Spleen (tissue), 11 donors: ENCODE measurements at regions not wholly inside any gene's neighbourhood (a gene's known extent, or its start where the extent isn't known, plus 50 kb on each side); places are given as distances from the start of the nearest gene placed in this dataset.
"Not testable (repeated sequence)": the region's sequence is repeated elsewhere in the genome, so short reads cannot be mapped to it uniquely, and the experiment has no call there.

Experiments used
- DNase-seq: peaks from one replicate; pipeline ENCODE4 v3.0.0-alpha.2; 2020
- H3K27ac ChIP-seq, 8 donors: fragments of 200-600 bp; sonication (generic) in 7 of 8; 1 replicate in 4 of 8; 2 replicates in 4 of 8; pipeline versions ENCODE4 v1.5.0 to v1.8.0; 2016 to 2021; ENCODE audit warnings: inconsistent platforms in 4 of 8, mild to moderate bottlenecking in 4 of 8, moderate library complexity in 1 of 8
- H3K27me3 ChIP-seq, 7 donors: fragments of 200-600 bp; sonication (generic) in 6 of 7; replicated peaks in 1 of 7; 1 replicate in 4 of 7; 2 replicates in 3 of 7; pipeline versions ENCODE4 v1.5.0 to v1.8.0; 2016 to 2021; ENCODE audit warnings: inconsistent platforms in 3 of 7, mild to moderate bottlenecking in 1 of 7
- H3K36me3 ChIP-seq, 6 donors: fragments of 200-600 bp; sonication (generic) in 5 of 6; 1 replicate in 4 of 6; 2 replicates in 2 of 6; pipeline versions ENCODE4 v1.5.0 to v1.8.0; 2016 to 2021; ENCODE audit warnings: inconsistent platforms in 2 of 6
- H3K4me1 ChIP-seq, 6 donors: fragments of 200-600 bp; sonication (generic) in 5 of 6; 1 replicate in 3 of 6; 2 replicates in 3 of 6; pipeline versions ENCODE4 v1.5.0 to v1.8.0; 2016 to 2021; ENCODE audit warnings: inconsistent platforms in 3 of 6
- H3K4me3 ChIP-seq, 8 donors: fragments of 200-600 bp; sonication (generic) in 7 of 8; 1 replicate in 4 of 8; 2 replicates in 4 of 8; pipeline versions ENCODE4 v1.5.0 to v1.8.0; 2016 to 2021; ENCODE audit warnings: inconsistent platforms in 4 of 8, mild to moderate bottlenecking in 4 of 8, moderate library complexity in 2 of 8
- H3K9me3 ChIP-seq, 8 donors: fragments of 200-600 bp; sonication (generic) in 7 of 8; 1 replicate in 4 of 8; 2 replicates in 4 of 8; pipeline versions ENCODE4 v1.5.0 to v1.8.0; 2016 to 2021; ENCODE audit warnings: inconsistent platforms in 4 of 8
- POLR2A ChIP-seq, 3 donors: fragments of 450-650 bp; IDR thresholded peaks; one replicate each; pipeline ENCODE4 v1.5.1; 2017; ENCODE audit warnings: antibody characterized with exemption in 3 of 3, mild to moderate bottlenecking in 1 of 3
- POLR2AphosphoS5 ChIP-seq, 3 donors: sonication (generic); formaldehyde crosslinking; IDR thresholded peaks; one replicate each; pipeline ENCODE4 v1.5.1; 2017; ENCODE audit warnings: antibody characterized with exemption in 3 of 3
- WGBS, 5 donors: extraction: QIAGEN DNeasy Blood & Tissue Kit in 3 of 5; methylation state at CpG; one replicate each; pipeline versions ENCODE4 v1.1.5 to v1.1.7; 2013 to 2018; 5-methylcytosine and 5-hydroxymethylcytosine counted together
- intact Hi-C: fragments of 100-400 bp; cut with DNase I; formaldehyde crosslinking; loops from one replicate; pipeline ENCODE4 v1.15.0; 2023; ENCODE audit warnings: low total_unique reads
- TF ChIP-seq, protein P1 (sequence below), 11 experiments: fragments of 200-600 bp in 7 of 11; fragments of 450-650 bp in 4 of 11; sonication (generic) in 4 of 11; IDR thresholded peaks in 8 of 11; conservative IDR thresholded peaks in 3 of 11; 1 replicate in 7 of 11; 2 replicates in 4 of 11; pipeline versions ENCODE4 v1.4.0 to v1.8.0; 2016 to 2021; ENCODE audit warnings: antibody characterized with exemption in 11 of 11, inconsistent platforms in 4 of 11, mild to moderate bottlenecking in 1 of 11
- donor health status: healthy with polysubstance abuse.
- donor health status: DM: no; HTN: no; CAD: no; lungs with moderate emphysema.
- donor health status: DM: no; HTN: no; CAD: no.
- donor health status: Bipolar disorder and iron deficiency.
- donor health status: healthy.
- donor health status: DM: no; HTN: no; CAD: no.
- donor health status: DM: yes; HTN: yes; CAD: no.

DNA sequence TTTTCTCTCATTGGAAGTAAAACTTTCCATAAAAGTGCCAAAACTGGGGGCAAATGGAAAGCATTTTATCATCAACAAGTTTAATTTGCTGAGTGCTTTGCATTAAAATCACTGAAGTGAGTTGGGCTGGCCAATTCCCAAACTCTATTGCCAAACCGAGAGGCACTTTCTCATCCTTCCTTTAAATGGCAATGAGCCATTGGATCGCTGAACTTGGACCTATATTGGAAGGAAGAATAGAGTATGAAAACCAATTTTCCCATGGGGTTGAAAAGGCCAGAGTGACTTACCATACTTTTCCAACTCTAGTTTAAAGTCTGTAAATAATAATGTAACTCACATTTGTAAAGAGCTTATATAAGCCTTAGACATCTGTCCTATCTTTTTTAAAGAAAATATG, 189.1 kb upstream of the C1orf87 start:
- Histone ChIP-seq H3K27me3 (no peaks in the 10 kb centered on the region), H3K9me3 (no peaks in the 10 kb centered on the region), H3K4me3 (no peak overlapping the region), H3K36me3 (no peaks in the 10 kb centered on the region), H3K4me1 (no peaks in the 10 kb centered on the region), H3K27ac (no peak overlapping the region)
- TF ChIP-seq POLR2A (IDR thresholded peaks at IDR 0.05) (no peak), POLR2AphosphoS5 (IDR thresholded peaks at IDR 0.05) (no peak)
- TF ChIP-seq, protein P1, sequence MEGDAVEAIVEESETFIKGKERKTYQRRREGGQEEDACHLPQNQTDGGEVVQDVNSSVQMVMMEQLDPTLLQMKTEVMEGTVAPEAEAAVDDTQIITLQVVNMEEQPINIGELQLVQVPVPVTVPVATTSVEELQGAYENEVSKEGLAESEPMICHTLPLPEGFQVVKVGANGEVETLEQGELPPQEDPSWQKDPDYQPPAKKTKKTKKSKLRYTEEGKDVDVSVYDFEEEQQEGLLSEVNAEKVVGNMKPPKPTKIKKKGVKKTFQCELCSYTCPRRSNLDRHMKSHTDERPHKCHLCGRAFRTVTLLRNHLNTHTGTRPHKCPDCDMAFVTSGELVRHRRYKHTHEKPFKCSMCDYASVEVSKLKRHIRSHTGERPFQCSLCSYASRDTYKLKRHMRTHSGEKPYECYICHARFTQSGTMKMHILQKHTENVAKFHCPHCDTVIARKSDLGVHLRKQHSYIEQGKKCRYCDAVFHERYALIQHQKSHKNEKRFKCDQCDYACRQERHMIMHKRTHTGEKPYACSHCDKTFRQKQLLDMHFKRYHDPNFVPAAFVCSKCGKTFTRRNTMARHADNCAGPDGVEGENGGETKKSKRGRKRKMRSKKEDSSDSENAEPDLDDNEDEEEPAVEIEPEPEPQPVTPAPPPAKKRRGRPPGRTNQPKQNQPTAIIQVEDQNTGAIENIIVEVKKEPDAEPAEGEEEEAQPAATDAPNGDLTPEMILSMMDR (IDR thresholded peaks at IDR 0.05 in 8 of 11, conservative IDR thresholded peaks at IDR 0.05 in 3 of 11): no peak
- intact Hi-C loops: no loop called here
- no peak for DNase-seq
- WGBS, 5 donors: 68 to 85% (median 81%) methylated on average over 2 of the region's 2 CpGs

DNA sequence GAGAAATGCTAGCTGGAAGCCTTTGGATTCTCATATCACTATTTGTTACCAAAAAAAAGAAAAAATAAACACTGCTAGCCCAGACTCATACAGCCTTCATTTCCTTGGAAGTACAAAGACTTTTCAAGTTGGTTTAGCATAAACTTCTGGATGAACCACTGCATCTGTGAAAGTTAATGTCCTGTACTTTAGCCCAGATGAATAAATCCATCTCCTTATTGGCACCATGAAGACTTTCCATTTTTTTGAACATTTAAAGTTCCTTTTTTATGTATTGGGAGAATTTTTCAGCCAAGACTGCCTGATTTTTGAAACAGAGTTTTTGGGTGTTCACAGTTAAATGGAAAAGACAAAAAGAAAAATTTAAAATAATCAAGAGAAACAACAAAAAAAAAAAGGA, 184.0 kb upstream of the C1orf87 start:
- Histone ChIP-seq H3K27me3 (no peaks in the 10 kb centered on the region), H3K27ac (no peak overlapping the region), H3K36me3 (no peaks in the 10 kb centered on the region), H3K9me3 (no peaks in the 10 kb centered on the region), H3K4me3 (no peak overlapping the region), H3K4me1 (no peaks in the 10 kb centered on the region)
- intact Hi-C loops: no loop called here
- TF ChIP-seq POLR2AphosphoS5 (IDR thresholded peaks at IDR 0.05) (no peak), POLR2A (IDR thresholded peaks at IDR 0.05) (no peak)
- TF ChIP-seq, protein P1 (IDR thresholded peaks at IDR 0.05 in 8 of 11, conservative IDR thresholded peaks at IDR 0.05 in 3 of 11): no peak
- DNase-seq: no peak

DNA sequence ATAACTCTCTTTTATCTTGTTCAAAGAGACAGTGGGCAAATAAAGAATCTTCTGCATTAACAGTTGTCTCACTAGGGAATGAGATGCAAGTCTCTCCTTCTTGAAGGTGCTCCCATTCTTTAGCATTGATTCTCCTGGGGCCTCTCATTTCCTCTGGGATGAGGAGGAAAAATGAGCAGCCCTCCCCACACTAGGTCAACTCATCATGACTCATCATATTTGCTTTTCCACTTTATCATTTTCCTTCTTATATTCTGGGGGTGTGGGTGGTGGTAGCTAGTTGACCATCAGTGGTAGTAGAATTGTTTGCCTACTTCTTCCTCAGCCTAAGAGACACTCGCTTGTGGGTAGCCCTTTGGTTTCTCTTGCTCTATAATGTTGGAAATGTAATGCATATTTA, 182.0 kb upstream of the C1orf87 start:
- TF ChIP-seq POLR2AphosphoS5 (IDR thresholded peaks at IDR 0.05) (no peak), POLR2A (IDR thresholded peaks at IDR 0.05) (no peak)
- TF ChIP-seq, protein P1 (IDR thresholded peaks at IDR 0.05 in 8 of 11, conservative IDR thresholded peaks at IDR 0.05 in 3 of 11): no peak
- 72 to 83% (median 76%) methylated on average over 1 of the region's 1 CpG for WGBS, 5 donors
- Histone ChIP-seq H3K9me3 (no peaks in the 10 kb centered on the region), H3K27me3 (no peaks in the 10 kb centered on the region), H3K4me3 (no peak overlapping the region), H3K36me3 (no peaks in the 10 kb centered on the region), H3K4me1 (no peaks in the 10 kb centered on the region), H3K27ac (no peak overlapping the region)
- intact Hi-C loops: no loop called here
- no peak for DNase-seq

DNA sequence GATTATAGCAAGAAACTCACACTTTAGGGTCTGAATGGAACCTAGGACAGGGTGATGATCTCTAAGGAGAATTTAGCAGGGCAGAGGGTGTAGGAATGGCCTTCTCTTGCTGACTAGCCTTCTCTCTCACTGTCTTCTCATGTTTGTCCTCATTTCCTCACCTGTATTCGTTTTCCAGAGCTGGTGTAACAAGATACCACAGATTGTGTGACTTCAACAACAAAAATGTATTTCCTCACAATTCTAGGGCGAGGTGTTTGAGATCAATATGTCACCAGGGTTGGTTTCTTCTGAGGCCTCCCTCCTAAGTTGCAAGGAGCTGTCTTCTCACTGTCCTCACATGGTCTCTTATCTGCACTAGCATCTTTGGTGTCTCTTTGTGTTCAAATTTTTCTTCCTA, 177.9 kb upstream of the C1orf87 start:
- TF ChIP-seq POLR2A (IDR thresholded peaks at IDR 0.05) (no peak), POLR2AphosphoS5 (IDR thresholded peaks at IDR 0.05) (no peak)
- TF ChIP-seq, protein P1 (IDR thresholded peaks at IDR 0.05 in 8 of 11, conservative IDR thresholded peaks at IDR 0.05 in 3 of 11): no peak
- 63 to 71% (median 69%) methylated on average over 2 of the region's 2 CpGs for WGBS, 5 donors
- Histone ChIP-seq H3K27ac (no peak overlapping the region), H3K36me3 (no peaks in the 10 kb centered on the region), H3K4me3 (no peak overlapping the region), H3K27me3 (no peaks in the 10 kb centered on the region), H3K9me3 (peaks cover 0 to 4% (median 0%) of the 10 kb centered on the region in 8 donors), H3K4me1 (no peaks in the 10 kb centered on the region)
- intact Hi-C loops: no loop called here
- no peak for DNase-seq

DNA sequence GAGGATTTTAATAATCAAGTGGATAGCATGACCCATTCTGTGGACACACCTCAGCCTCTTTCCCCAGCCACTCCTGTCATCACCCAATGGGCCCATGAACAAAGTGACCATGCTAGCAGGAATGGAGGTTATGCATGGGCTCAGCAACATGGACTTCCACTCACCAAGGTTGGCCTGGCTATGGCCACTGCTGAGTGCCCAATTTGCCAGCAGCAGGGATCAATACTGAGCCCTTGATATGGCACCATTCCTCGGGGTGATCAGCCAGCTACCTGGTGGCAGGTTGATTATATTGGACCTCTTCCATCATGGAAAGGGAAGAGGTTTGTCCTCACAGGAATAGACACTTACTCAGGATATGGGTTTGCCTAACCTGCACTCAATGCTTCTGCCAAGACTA, 173.9 kb upstream of the C1orf87 start:
- H3K36me3 ChIP-seq, DNase-seq, H3K27ac ChIP-seq, intact Hi-C loops, H3K4me3 ChIP-seq, H3K9me3 ChIP-seq, H3K4me1 ChIP-seq, H3K27me3 ChIP-seq: not testable (repeated sequence)
- WGBS, 5 donors: 70 to 90% (median 77%) methylated on average over 1 of the region's 1 CpG
